ENCODE measurements at regions not wholly inside any gene's neighbourhood (a gene's known extent, or its start where the extent isn't known, plus 50 kb on each side); places are given as distances from the start of the nearest gene placed in this dataset.

GRCh38 chr13:105262579-105262978, 1272.9 kb downstream of the EFNB2 start:
- no peaks in the 10 kb centered on the region for H4K20me1 ChIP-seq (ENCODE audit: insufficient read depth)

GRCh38 chr13:105259426-105259825, 1276.0 kb downstream of the EFNB2 start:
- no peak for TF ChIP-seq CTCF (conservative IDR thresholded peaks at IDR 0.05; ENCODE audit: low read depth, low read length)
- H4K20me1 ChIP-seq (ENCODE audit: insufficient read depth): no peaks in the 10 kb centered on the region
- H3K4me1 ChIP-seq (ENCODE audit: low read depth, poor library complexity, severe bottlenecking): no peaks in the 10 kb centered on the region
- H2AFZ ChIP-seq (ENCODE audit: low read depth): no peak overlapping the region
- no peak overlapping the region for H3K9ac ChIP-seq
- H3K4me3 ChIP-seq (IDR thresholded peaks at IDR 0.05; ENCODE audit: insufficient read depth, low read depth, low read length): no peak overlapping the region
- no peaks in the 10 kb centered on the region for H3K79me2 ChIP-seq (ENCODE audit: insufficient read depth, low read depth)
- no peak overlapping the region for H3K27ac ChIP-seq
- no peak overlapping the region for H3K4me2 ChIP-seq
- no peaks in the 10 kb centered on the region for H3K27me3 ChIP-seq (ENCODE audit: insufficient read depth, low read depth)
- H3K36me3 ChIP-seq (ENCODE audit: insufficient read depth): no peaks in the 10 kb centered on the region

More at GRCh38 chr13:105262579-105262978, 1272.9 kb downstream of the EFNB2 start:
- Histone ChIP-seq H3K27ac (no peak overlapping the region), H3K36me3 (ENCODE audit: insufficient read depth) (no peaks in the 10 kb centered on the region), H3K27me3 (ENCODE audit: insufficient read depth, low read depth) (no peaks in the 10 kb centered on the region), H3K79me2 (ENCODE audit: insufficient read depth, low read depth) (no peaks in the 10 kb centered on the region), H2AFZ (ENCODE audit: low read depth) (no peak overlapping the region), H3K4me3 (IDR thresholded peaks at IDR 0.05; ENCODE audit: insufficient read depth, low read depth, low read length) (no peak overlapping the region), H3K9ac (no peak overlapping the region), H3K4me1 (ENCODE audit: low read depth, poor library complexity, severe bottlenecking) (no peaks in the 10 kb centered on the region), H3K4me2 (no peak overlapping the region)
- TF ChIP-seq CTCF (conservative IDR thresholded peaks at IDR 0.05; ENCODE audit: low read depth, low read length): no peak

GRCh38 chr13:105255472-105255871, 1280.0 kb downstream of the EFNB2 start:
- no peak overlapping the region for H3K4me3 ChIP-seq (IDR thresholded peaks at IDR 0.05; ENCODE audit: insufficient read depth, low read depth, low read length)
- no peak overlapping the region for H3K9ac ChIP-seq
- H3K27me3 ChIP-seq (ENCODE audit: insufficient read depth, low read depth): no peaks in the 10 kb centered on the region
- no peak overlapping the region for H3K4me2 ChIP-seq
- no peaks in the 10 kb centered on the region for H3K4me1 ChIP-seq (ENCODE audit: low read depth, poor library complexity, severe bottlenecking)
- H2AFZ ChIP-seq (ENCODE audit: low read depth): no peak overlapping the region
- no peaks in the 10 kb centered on the region for H3K79me2 ChIP-seq (ENCODE audit: insufficient read depth, low read depth)
- no peak overlapping the region for H3K27ac ChIP-seq
- H4K20me1 ChIP-seq (ENCODE audit: insufficient read depth): no peaks in the 10 kb centered on the region
- H3K36me3 ChIP-seq (ENCODE audit: insufficient read depth): no peaks in the 10 kb centered on the region
- TF ChIP-seq CTCF (conservative IDR thresholded peaks at IDR 0.05; ENCODE audit: low read depth, low read length): no peak

GRCh38 chr13:105251293-105251692, 1284.2 kb downstream of the EFNB2 start:
- Histone ChIP-seq H3K36me3 (ENCODE audit: insufficient read depth) (no peaks in the 10 kb centered on the region), H2AFZ (ENCODE audit: low read depth) (no peak overlapping the region), H3K79me2 (ENCODE audit: insufficient read depth, low read depth) (no peaks in the 10 kb centered on the region), H4K20me1 (ENCODE audit: insufficient read depth) (no peaks in the 10 kb centered on the region), H3K4me3 (IDR thresholded peaks at IDR 0.05; ENCODE audit: insufficient read depth, low read depth, low read length) (no peak overlapping the region), H3K4me2 (no peak overlapping the region), H3K27ac (no peak overlapping the region), H3K9ac (no peak overlapping the region), H3K27me3 (ENCODE audit: insufficient read depth, low read depth) (no peaks in the 10 kb centered on the region), H3K4me1 (ENCODE audit: low read depth, poor library complexity, severe bottlenecking) (no peaks in the 10 kb centered on the region)
- no peak for TF ChIP-seq CTCF (conservative IDR thresholded peaks at IDR 0.05; ENCODE audit: low read depth, low read length)

Measured in KMS-11 (cell line).